ENCODE measurements at regions not wholly inside any gene's neighbourhood (a gene's known extent, or its start where the extent isn't known, plus 50 kb on each side); places are given as distances from the start of the nearest gene placed in this dataset.

GRCh38 chr20:11216451-11217314 is 542.9 kb upstream of the JAG1 start:
- peak; percentile 91 for DNase-seq (ENCODE audit: low read depth)
- no peak overlapping the region for H3K4me3 ChIP-seq (ENCODE audit: low read depth, low read length)
- no peak for TF ChIP-seq CTCF (IDR thresholded peaks at IDR 0.05; ENCODE audit: insufficient read depth, low read length)

DNA sequence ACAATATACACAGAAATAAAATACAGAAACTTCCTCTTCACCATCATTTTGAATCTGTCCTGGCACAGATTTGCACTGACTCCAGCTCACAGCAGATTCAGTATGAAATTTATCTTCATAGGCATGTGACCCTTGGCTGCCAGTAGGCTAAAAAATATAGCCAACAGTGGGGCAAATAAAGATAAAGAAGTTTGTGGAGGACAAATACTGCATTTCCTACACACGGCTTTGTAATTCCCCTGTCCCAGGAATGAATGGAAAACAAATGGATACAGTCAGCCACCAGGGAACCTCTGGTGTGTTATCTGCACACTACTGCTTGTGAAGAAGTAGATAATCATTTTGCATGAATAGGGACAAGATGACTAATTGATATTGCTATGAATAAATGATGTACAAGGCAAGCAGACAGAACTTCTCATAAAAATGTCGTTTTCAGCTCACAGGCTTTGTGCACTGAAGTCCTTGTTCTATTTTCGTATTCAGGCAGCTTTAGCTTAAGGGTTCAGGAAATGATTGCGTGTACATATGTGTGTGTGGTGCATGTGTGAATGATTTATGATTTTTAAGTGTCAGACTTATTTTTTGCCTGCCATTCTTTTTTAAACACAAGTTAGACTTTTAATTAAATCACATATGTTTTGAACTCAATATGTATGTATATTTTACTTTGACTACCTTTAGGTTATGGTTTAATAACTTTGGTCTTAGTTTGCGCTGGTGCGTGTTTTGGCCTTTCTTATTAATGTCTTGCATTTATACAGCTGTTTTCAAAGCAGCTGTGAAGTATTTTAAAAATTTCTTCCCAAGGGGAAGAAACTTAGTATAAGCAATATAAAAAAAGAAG is 543.8 kb upstream of the JAG1 start:
- H3K4me3 ChIP-seq (ENCODE audit: low read depth, low read length): no peak overlapping the region
- DNase-seq (ENCODE audit: low read depth): peak; percentile 81
- no peak for TF ChIP-seq CTCF (IDR thresholded peaks at IDR 0.05; ENCODE audit: insufficient read depth, low read length)

GRCh38 chr20:11218173-11218680 is 544.4 kb upstream of the JAG1 start:
- DNase-seq (ENCODE audit: low read depth): no peak
- no peak for TF ChIP-seq CTCF (IDR thresholded peaks at IDR 0.05; ENCODE audit: insufficient read depth, low read length)
- no peak overlapping the region for H3K4me3 ChIP-seq (ENCODE audit: low read depth, low read length)

GRCh38 chr20:11219192-11219591 is 545.4 kb upstream of the JAG1 start:
- TF ChIP-seq CTCF (IDR thresholded peaks at IDR 0.05; ENCODE audit: insufficient read depth, low read length): no peak
- no peak overlapping the region for H3K4me3 ChIP-seq (ENCODE audit: low read depth, low read length)
- DNase-seq (ENCODE audit: low read depth): no peak

DNA sequence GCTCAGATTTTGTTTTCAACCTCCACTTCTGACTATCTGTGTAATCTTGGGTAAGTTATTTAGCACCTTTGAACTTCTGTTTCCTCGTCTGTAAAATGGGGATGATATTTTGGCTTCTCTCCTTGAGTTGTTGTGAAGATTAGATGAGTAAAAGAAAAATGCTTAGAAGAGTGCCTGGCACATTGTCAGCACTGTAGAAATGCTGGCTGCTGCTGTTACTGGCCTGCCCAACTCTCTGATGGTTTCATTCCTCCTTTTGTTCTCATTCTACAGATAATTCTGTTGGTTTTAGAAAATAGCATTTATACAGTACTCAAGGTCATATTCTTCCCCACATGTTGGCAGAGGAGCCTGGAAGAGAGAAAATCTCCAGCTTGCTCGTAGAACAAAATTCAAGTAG is 547.2 kb upstream of the JAG1 start:
- peak; percentile 86 for DNase-seq (ENCODE audit: low read depth)
- no peak for TF ChIP-seq CTCF (IDR thresholded peaks at IDR 0.05; ENCODE audit: insufficient read depth, low read length)
- no peak overlapping the region for H3K4me3 ChIP-seq (ENCODE audit: low read depth, low read length)

- no peak for TF ChIP-seq CTCF (IDR thresholded peaks at IDR 0.05; ENCODE audit: insufficient read depth, low read length)
- no peak for DNase-seq (ENCODE audit: low read depth)
- no peak overlapping the region for H3K4me3 ChIP-seq (ENCODE audit: low read depth, low read length)
Measured at GRCh38 chr20:11222243-11222642, 548.4 kb upstream of the JAG1 start.

Data from fibroblast of the aortic adventitia (primary cell).